A673 (cell line): ENCODE measurements at regions not wholly inside any gene's neighbourhood (a gene's known extent, or its start where the extent isn't known, plus 50 kb on each side); places are given as distances from the start of the nearest gene placed in this dataset.

ENCODE experiments used
- BruUV-seq: library from RNA; stranded (reverse); fragments of 400-500 nt; replicated peaks from 2 replicates; lab custom pipeline; 2021; lab: Mats Ljungman, UMichigan
- CTCF ChIA-PET: fragments of 300-600 bp; sonication (Branson Sonifier 250); formaldehyde crosslinking; loops from one replicate; lab custom pipeline; 2022; ENCODE audit warnings: antibody characterized with exemption; lab: Charles Lee
- POLR2A ChIA-PET: fragments of 300-600 bp; sonication (Branson Sonifier 250); formaldehyde crosslinking; loops from one replicate; lab custom pipeline; 2022; ENCODE audit warnings: antibody characterized with exemption; ENCODE audit not compliant: low non-redundant PET; lab: Charles Lee
- DNase-seq: peaks from one replicate; pipeline ENCODE4 v3.0.0-alpha.2; 2015; ENCODE audit warnings: low spot score
- H3K27ac ChIP-seq: fragments of 200-600 bp; sonication (generic); 2 replicates; pipeline ENCODE4 v1.5.1; 2016; ENCODE audit warnings: mixed run types, low read depth, mild to moderate bottlenecking, mixed read lengths, antibody characterized with exemption, low read length; ENCODE audit not compliant: poor library complexity, severe bottlenecking
- H3K27me3 ChIP-seq: fragments of 200-600 bp; sonication (generic); replicated peaks from 2 replicates; pipeline ENCODE4 v1.6.1; 2017; ENCODE audit warnings: mixed run types, low read depth, mild to moderate bottlenecking, mixed read lengths, antibody characterized with exemption, low read length; ENCODE audit not compliant: insufficient read depth, poor library complexity
- H3K36me3 ChIP-seq: fragments of 200-600 bp; sonication (generic); 2 replicates; pipeline ENCODE4 v1.6.1; 2016; ENCODE audit warnings: mixed run types, mild to moderate bottlenecking, mixed read lengths, antibody characterized with exemption, low read length; ENCODE audit not compliant: insufficient read depth, poor library complexity, severe bottlenecking
- H3K4me1 ChIP-seq: fragments of 200-600 bp; sonication (generic); 2 replicates; pipeline ENCODE4 v1.6.1; 2017; ENCODE audit warnings: mixed run types, mild to moderate bottlenecking, mixed read lengths, antibody characterized with exemption, low read length; ENCODE audit not compliant: insufficient read depth, poor library complexity, severe bottlenecking
- H3K4me3 ChIP-seq: fragments of 200-600 bp; sonication (generic); 2 replicates; pipeline ENCODE4 v1.5.1; 2016; ENCODE audit warnings: low read depth, mixed run types, mild to moderate bottlenecking, mixed read lengths, low read length; ENCODE audit not compliant: poor library complexity, severe bottlenecking
- H3K9me3 ChIP-seq: fragments of 200-600 bp; sonication (generic); 2 replicates; pipeline ENCODE4 v1.6.1; 2016; ENCODE audit warnings: mixed run types, low read depth, mild to moderate bottlenecking, mixed read lengths, antibody characterized with exemption, low read length; ENCODE audit not compliant: poor library complexity, severe bottlenecking
- EZH2 ChIP-seq: fragments of 200-600 bp; sonication (generic); IDR thresholded peaks from 2 replicates; pipeline ENCODE4 v1.6.1; 2017; ENCODE audit warnings: borderline replicate concordance, low read depth, mild to moderate bottlenecking, mixed read lengths, antibody characterized with exemption, low read length; ENCODE audit not compliant: poor library complexity, severe bottlenecking
- intact Hi-C: fragments of 100-400 bp; cut with micrococcal nuclease; formaldehyde crosslinking; loops from one replicate; pipeline ENCODE4 v1.10.0; 2022; ENCODE audit not compliant: unreplicated experiment
- TF ChIP-seq, protein P1 (sequence below): fragments of 300-800, 200-600 bp; sonication (generic); conservative IDR thresholded peaks from 2 replicates; pipeline ENCODE4 v1.5.1; 2017; ENCODE audit warnings: low read depth, mild to moderate bottlenecking, antibody characterized with exemption, low read length, moderate library complexity, mixed read lengths

DNA sequence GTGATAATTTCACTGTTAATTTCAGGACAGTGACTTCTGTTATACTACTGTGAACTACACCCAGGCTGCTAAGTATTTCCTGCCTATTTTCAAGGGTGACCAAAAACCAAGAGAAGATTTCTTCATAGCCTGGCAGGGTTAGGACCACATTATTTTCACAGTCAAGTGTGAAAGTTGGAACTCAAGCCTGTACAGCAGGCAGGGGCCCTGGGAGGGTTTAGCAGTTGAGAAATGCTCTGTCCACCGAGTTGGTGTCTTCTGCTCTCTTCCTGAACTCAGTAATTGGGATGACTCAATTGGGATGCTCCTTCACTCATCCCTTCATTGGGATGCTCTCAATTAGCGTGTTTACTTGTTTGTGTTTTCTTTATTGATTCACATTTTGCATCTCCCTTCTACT lies 347.3 kb upstream of the CDH11 start:
- POLR2A ChIA-PET: no interaction called here
- no TSS peak for BruUV-seq
- TF ChIP-seq, protein P1, sequence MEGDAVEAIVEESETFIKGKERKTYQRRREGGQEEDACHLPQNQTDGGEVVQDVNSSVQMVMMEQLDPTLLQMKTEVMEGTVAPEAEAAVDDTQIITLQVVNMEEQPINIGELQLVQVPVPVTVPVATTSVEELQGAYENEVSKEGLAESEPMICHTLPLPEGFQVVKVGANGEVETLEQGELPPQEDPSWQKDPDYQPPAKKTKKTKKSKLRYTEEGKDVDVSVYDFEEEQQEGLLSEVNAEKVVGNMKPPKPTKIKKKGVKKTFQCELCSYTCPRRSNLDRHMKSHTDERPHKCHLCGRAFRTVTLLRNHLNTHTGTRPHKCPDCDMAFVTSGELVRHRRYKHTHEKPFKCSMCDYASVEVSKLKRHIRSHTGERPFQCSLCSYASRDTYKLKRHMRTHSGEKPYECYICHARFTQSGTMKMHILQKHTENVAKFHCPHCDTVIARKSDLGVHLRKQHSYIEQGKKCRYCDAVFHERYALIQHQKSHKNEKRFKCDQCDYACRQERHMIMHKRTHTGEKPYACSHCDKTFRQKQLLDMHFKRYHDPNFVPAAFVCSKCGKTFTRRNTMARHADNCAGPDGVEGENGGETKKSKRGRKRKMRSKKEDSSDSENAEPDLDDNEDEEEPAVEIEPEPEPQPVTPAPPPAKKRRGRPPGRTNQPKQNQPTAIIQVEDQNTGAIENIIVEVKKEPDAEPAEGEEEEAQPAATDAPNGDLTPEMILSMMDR: no peak
- no peak for TF ChIP-seq EZH2
- H3K27ac ChIP-seq: no peak overlapping the region
- no peaks in the 10 kb centered on the region for H3K27me3 ChIP-seq
- no peak overlapping the region for H3K4me3 ChIP-seq
- H3K4me1 ChIP-seq: no peaks in the 10 kb centered on the region
- CTCF ChIA-PET: no interaction called here
- intact Hi-C loops: no loop called here
- no peak for DNase-seq
- no peaks in the 10 kb centered on the region for H3K36me3 ChIP-seq
- no peaks in the 10 kb centered on the region for H3K9me3 ChIP-seq

DNA sequence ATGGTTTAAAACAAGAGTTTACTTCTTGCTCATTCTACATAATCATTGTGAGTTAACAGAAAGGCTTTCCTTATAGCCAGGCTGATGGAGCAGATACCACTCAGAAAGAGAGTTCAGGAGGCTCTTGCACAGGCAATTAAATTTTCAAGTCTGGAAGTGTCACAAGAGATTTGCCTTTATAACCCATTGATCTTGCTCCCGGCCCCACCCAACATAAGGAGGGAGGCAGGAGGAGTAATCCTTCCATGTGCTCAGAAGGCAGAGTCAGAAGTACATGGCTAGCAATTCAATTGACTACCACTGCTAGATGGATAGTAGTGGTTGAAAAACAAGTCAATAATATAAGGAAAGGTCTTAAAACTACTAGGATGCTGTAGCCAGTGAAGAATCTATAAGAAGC lies 346.3 kb upstream of the CDH11 start:
- TF ChIP-seq, protein P1: no peak
- no peaks in the 10 kb centered on the region for H3K4me1 ChIP-seq
- no peaks in the 10 kb centered on the region for H3K36me3 ChIP-seq
- POLR2A ChIA-PET: no interaction called here
- H3K9me3 ChIP-seq: no peaks in the 10 kb centered on the region
- H3K27ac ChIP-seq: no peak overlapping the region
- no TSS peak for BruUV-seq
- intact Hi-C loops: no loop called here
- H3K27me3 ChIP-seq: no peaks in the 10 kb centered on the region
- no peak for DNase-seq
- CTCF ChIA-PET: no interaction called here
- H3K4me3 ChIP-seq: no peak overlapping the region

DNA sequence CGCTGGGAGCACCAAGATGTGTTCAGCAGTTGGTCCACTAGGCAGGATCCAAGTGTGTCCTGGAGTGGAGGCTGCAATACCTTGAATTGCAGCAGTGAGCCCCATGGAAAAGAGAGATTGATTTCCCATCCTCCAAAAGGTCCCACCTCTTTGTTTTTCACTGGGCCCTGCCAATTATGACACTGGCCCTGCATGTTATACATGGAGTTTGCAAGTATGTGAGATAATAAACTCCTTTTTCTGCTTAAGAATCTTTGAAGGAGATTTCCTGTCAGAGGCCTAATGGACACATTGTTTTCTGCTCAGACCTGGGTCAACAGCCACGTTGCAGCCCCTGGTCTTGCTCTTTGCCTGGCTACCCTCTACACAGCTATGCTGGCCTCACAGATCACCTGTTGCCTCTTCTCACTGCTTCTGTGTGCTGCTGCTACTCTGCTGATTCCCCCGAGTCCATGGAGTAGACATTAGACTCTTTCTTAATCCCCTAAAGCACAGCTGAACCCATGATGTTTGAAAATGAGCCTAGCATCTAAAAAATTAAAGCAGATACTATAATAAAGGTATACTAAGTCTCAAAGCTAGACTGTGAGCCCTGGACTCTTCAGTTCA lies 341.9 kb upstream of the CDH11 start:
- ChIA-PET CTCF (no interaction called here), POLR2A (no interaction called here)
- no TSS peak for BruUV-seq
- Histone ChIP-seq H3K27me3 (no peaks in the 10 kb centered on the region), H3K36me3 (no peaks in the 10 kb centered on the region), H3K9me3 (no peaks in the 10 kb centered on the region), H3K4me1 (no peaks in the 10 kb centered on the region), H3K4me3 (no peak overlapping the region), H3K27ac (no peak overlapping the region)
- no peak for TF ChIP-seq EZH2
- TF ChIP-seq, protein P1: no peak
- no peak for DNase-seq
- intact Hi-C loops: no loop called here
